Endothelial cell of umbilical vein (primary cell): ENCODE measurements at regions not wholly inside any gene's neighbourhood (a gene's known extent, or its start where the extent isn't known, plus 50 kb on each side); places are given as distances from the start of the nearest gene placed in this dataset.

Source experiments
- BruUV-seq: library from RNA; stranded (reverse); fragments of 400-500 nt; replicated peaks from 2 replicates; lab custom pipeline; 2021; lab: Mats Ljungman, UMichigan
- CTCF ChIA-PET: fragments of 300-600, 350-600 bp; sonication (Branson Sonifier 250); formaldehyde crosslinking; loops from one replicate; lab custom pipeline; 2021; ENCODE audit warnings: antibody characterized with exemption, inconsistent platforms; lab: Charles Lee
- POLR2A ChIA-PET: fragments of 300-600, 350-600 bp; sonication (Branson Sonifier 250); formaldehyde crosslinking; loops from one replicate; lab custom pipeline; 2021; ENCODE audit warnings: antibody characterized with exemption, inconsistent platforms; lab: Charles Lee
- DNase-seq: peaks from one replicate; pipeline ENCODE4 v3.0.0-alpha.2; 2011; ENCODE audit warnings: low read depth, low spot score
- FAIRE-seq: peaks from 2 replicates; lab custom pipeline; 2011; peaks lifted over from hg19 to GRCh38; lab: Jason Lieb, UNC
- H2AFZ ChIP-seq: 2 replicates; pipeline ENCODE4 v1.6.0; 2012; ENCODE audit warnings: low read depth, low read length, control low read depth, inconsistent platforms
- H3K27ac ChIP-seq: 2 replicates; pipeline ENCODE4 v1.5.1; 2011; ENCODE audit warnings: low read depth, mild to moderate bottlenecking, control low read depth, low read length, moderate library complexity; ENCODE audit not compliant: insufficient read depth
- H3K27me3 ChIP-seq, 2 experiments: 2 replicates each; pipeline versions ENCODE4 v1.6.0 to v1.6.1; 2011; ENCODE audit warnings: low read length in 2 of 2, mixed read lengths in 1 of 2; ENCODE audit not compliant: control insufficient read depth in 2 of 2, insufficient read depth in 2 of 2
- H3K36me3 ChIP-seq, 2 experiments: 2 replicates in 1 of 2; 3 replicates in 1 of 2; pipeline ENCODE4 v1.5.1; 2011; ENCODE audit warnings: low read length in 2 of 2, mild to moderate bottlenecking in 1 of 2, moderate library complexity in 1 of 2; ENCODE audit not compliant: control insufficient read depth in 2 of 2, insufficient read depth in 2 of 2; ENCODE audit errors: extremely low read depth in 1 of 2
- H3K4me1 ChIP-seq: 3 replicates; pipeline ENCODE4 v1.5.1; 2011; ENCODE audit warnings: mild to moderate bottlenecking, low read length; ENCODE audit not compliant: control insufficient read depth, insufficient read depth; ENCODE audit errors: extremely low read depth
- H3K4me2 ChIP-seq: 2 replicates; pipeline ENCODE4 v1.6.1; 2011; ENCODE audit warnings: low read length, control low read depth, mixed read lengths; ENCODE audit not compliant: insufficient read depth
- H3K4me3 ChIP-seq, 3 experiments: fragments of 200-600 bp in 1 of 3; sonication (generic), shearing (Covaris generic) in 1 of 3; replicated peaks in 1 of 3; 2 replicates each; pipeline ENCODE4 v1.5.1; 2011 to 2016; ENCODE audit warnings: control low read depth in 3 of 3, low read length in 3 of 3, mild to moderate bottlenecking in 2 of 3, inconsistent platforms in 1 of 3, low read depth in 1 of 3, moderate library complexity in 1 of 3; ENCODE audit not compliant: insufficient read depth in 1 of 3
- H3K79me2 ChIP-seq: 2 replicates; pipeline ENCODE4 v1.6.0; 2012; ENCODE audit warnings: low read length, inconsistent platforms; ENCODE audit not compliant: control insufficient read depth, insufficient read depth
- H3K9ac ChIP-seq: replicated peaks from 2 replicates; pipeline ENCODE3; 2011; ENCODE audit warnings: low read length, control low read depth; ENCODE audit not compliant: insufficient read depth; ENCODE audit errors: extremely low read depth
- H3K9me1 ChIP-seq: replicated peaks from 3 replicates; pipeline ENCODE4 v1.6.0; 2011; ENCODE audit warnings: mild to moderate bottlenecking, low read length; ENCODE audit not compliant: control insufficient read depth, insufficient read depth; ENCODE audit errors: extremely low read depth
- H3K9me3 ChIP-seq: replicated peaks from 2 replicates; pipeline ENCODE4 v1.5.1; 2012; ENCODE audit warnings: low read length, inconsistent platforms; ENCODE audit not compliant: control insufficient read depth, insufficient read depth
- H4K20me1 ChIP-seq: replicated peaks from 2 replicates; pipeline ENCODE3; 2011; ENCODE audit warnings: mild to moderate bottlenecking, low read length; ENCODE audit not compliant: control insufficient read depth, insufficient read depth; ENCODE audit errors: extremely low read depth
- CTCF ChIP-seq, 2 donors: IDR thresholded peaks; 1 replicate in 1 of 2; 2 replicates in 1 of 2; pipeline ENCODE4 v1.5.1; 2011; ENCODE audit warnings: low read length in 2 of 2, mild to moderate bottlenecking in 2 of 2, moderate library complexity in 2 of 2, control low read depth in 1 of 2, inconsistent platforms in 1 of 2, low read depth in 1 of 2; ENCODE audit not compliant: insufficient read depth in 1 of 2; ENCODE audit errors: extremely low read depth in 1 of 2
- EZH2 ChIP-seq: IDR thresholded peaks from 2 replicates; pipeline ENCODE4 v1.6.1; 2012; ENCODE audit warnings: borderline replicate concordance, low read depth, mild to moderate bottlenecking, moderate library complexity, low read length, inconsistent platforms; ENCODE audit not compliant: severe bottlenecking
- FOS ChIP-seq: IDR thresholded peaks from 2 replicates; pipeline ENCODE4 v1.6.1; 2011; ENCODE audit warnings: mild to moderate bottlenecking, low read length, moderate library complexity, borderline replicate concordance; ENCODE audit not compliant: insufficient read depth
- GATA2 ChIP-seq: IDR thresholded peaks from 2 replicates; pipeline ENCODE4 v1.7.0; 2011; ENCODE audit warnings: low read depth, mild to moderate bottlenecking, moderate library complexity, mixed read lengths, low read length; ENCODE audit not compliant: insufficient read length, insufficient read depth
- JUN ChIP-seq: IDR thresholded peaks from 2 replicates; pipeline ENCODE4 v1.6.1; 2011; ENCODE audit warnings: borderline replicate concordance, low read depth; ENCODE audit not compliant: insufficient read length, insufficient read depth
- MAX ChIP-seq: IDR thresholded peaks from 2 replicates; pipeline ENCODE4 v1.6.1; 2011; ENCODE audit not compliant: insufficient read depth, insufficient read length
- MYC ChIP-seq: IDR thresholded peaks from one replicate; pipeline ENCODE4 v1.6.1; 2011; ENCODE audit warnings: mild to moderate bottlenecking, low read depth, low read length
- POLR2A ChIP-seq: IDR thresholded peaks from 2 replicates; pipeline ENCODE4 v1.6.1; 2012; ENCODE audit warnings: low read depth, mild to moderate bottlenecking, control low read depth, low read length
- POLR2AphosphoS5 ChIP-seq: IDR thresholded peaks from 2 replicates; pipeline ENCODE4 v1.6.1; 2012; ENCODE audit warnings: low read depth, mild to moderate bottlenecking, control low read depth, low read length, moderate library complexity; ENCODE audit not compliant: insufficient read depth
- dilution Hi-C: fragments of 300-500 bp; cut with MboI; formaldehyde crosslinking; loops from one replicate; pipeline ENCODE4 v1.15.0; 2019; ENCODE audit warnings: low sequenced_read_pairs; ENCODE audit not compliant: extremely low pct_ligation_motif_present
- intact Hi-C: fragments of 100-400 bp; cut with micrococcal nuclease; formaldehyde crosslinking; loops from one replicate; pipeline ENCODE4 v1.10.0; 2022

- Histone ChIP-seq H2AFZ (peak overlapping the region; percentile 62), H3K27me3 (no peaks in the 10 kb centered on the region), H3K36me3 (no peaks in the 10 kb centered on the region), H3K79me2 (no peaks in the 10 kb centered on the region), H3K4me3 (no peak overlapping the region), H3K4me2 (peak overlapping the region; percentile 57), H3K9me3 (no peaks in the 10 kb centered on the region), H3K4me1 (peaks cover 30% of the 10 kb centered on the region), H3K27ac (peak overlapping the region; percentile 13), H4K20me1 (no peaks in the 10 kb centered on the region), H3K9me1 (no peaks in the 10 kb centered on the region), H3K9ac (no peak overlapping the region)
- no TSS peak for BruUV-seq
- dilution Hi-C loops = no loop called here
- FAIRE-seq (no peak), DNase-seq (no peak)
- TF ChIP-seq MYC (no peak), EZH2 (no peak), JUN (no peak), FOS (no peak), POLR2AphosphoS5 (no peak), MAX (no peak), CTCF (IDR thresholded peaks at IDR 0.05; ENCODE audit: extremely low read depth in 1 of 2, insufficient read depth in 1 of 2, low read depth in 1 of 2, low read length in 2 of 2) (no peak), GATA2 (no peak), POLR2A (no peak)
- intact Hi-C loops = loop anchor here (5.0 kb wide), 2 partner anchors 74 to 719 kb away; no protein-coding TSS in a partner anchor
- POLR2A ChIA-PET = no interaction called here
- CTCF ChIA-PET = no interaction called here
Observed at GRCh38 chr15:95608371-95608770, 722.1 kb upstream of the NR2F2 start.
